Gastrocnemius medialis (tissue), 4 donors: ENCODE measurements at regions not wholly inside any gene's neighbourhood (a gene's known extent, or its start where the extent isn't known, plus 50 kb on each side); places are given as distances from the start of the nearest gene placed in this dataset.

ENCODE experiments used
- ATAC-seq, 2 donors: fragments of 150-250 bp; one replicate each; pipeline ENCODE4 v1.9.1; 2016
- DNase-seq, 2 donors: peaks; one replicate each; pipeline ENCODE4 v3.0.0-alpha.2; 2019
- H3K27ac ChIP-seq, 4 donors: fragments of 200-600 bp; sonication (generic); 1 replicate in 1 of 4; 2 replicates in 3 of 4; pipeline ENCODE4 v1.5.1; 2016 to 2018; ENCODE audit warnings: mild to moderate bottlenecking in 2 of 4, moderate library complexity in 1 of 4
- H3K27me3 ChIP-seq, 3 donors: fragments of 200-600 bp; sonication (generic) in 2 of 3; 1 replicate in 1 of 3; 2 replicates in 2 of 3; pipeline versions ENCODE4 v1.5.1 to v1.6.0; 2016 to 2019; ENCODE audit warnings: mild to moderate bottlenecking in 1 of 3, moderate library complexity in 1 of 3
- H3K36me3 ChIP-seq, 2 donors: fragments of 200-600 bp; sonication (generic) in 1 of 2; one replicate each; pipeline ENCODE4 v1.5.1; 2017 to 2018
- H3K4me1 ChIP-seq, 2 donors: fragments of 200-600 bp; sonication (generic) in 1 of 2; one replicate each; pipeline ENCODE4 v1.5.1; 2016 to 2017; ENCODE audit warnings: mild to moderate bottlenecking in 2 of 2
- H3K4me3 ChIP-seq, 4 donors: fragments of 200-600 bp; sonication (generic) in 3 of 4; 1 replicate in 1 of 4; 2 replicates in 3 of 4; pipeline ENCODE4 v1.5.1; 2016 to 2019; ENCODE audit warnings: mild to moderate bottlenecking in 2 of 4
- H3K9me3 ChIP-seq, 3 donors: fragments of 200-600 bp; sonication (generic) in 2 of 3; 1 replicate in 1 of 3; 2 replicates in 2 of 3; pipeline ENCODE4 v1.5.1; 2016 to 2019
- POLR2A ChIP-seq, 2 donors: fragments of 450-650 bp; IDR thresholded peaks; one replicate each; pipeline ENCODE4 v1.6.1; 2017; ENCODE audit warnings: antibody characterized with exemption in 2 of 2, mild to moderate bottlenecking in 2 of 2, moderate library complexity in 2 of 2
- in situ Hi-C, 4 donors: fragments of 200-750 bp; cut with MboI; loops; one replicate each; pipeline versions ENCODE4 v1.15.0 to v1.8.0; 2017; ENCODE audit warnings: low sequenced_read_pairs in 4 of 4
- intact Hi-C: fragments of 100-400 bp; cut with DNase I; formaldehyde crosslinking; loops from one replicate; pipeline ENCODE4 v1.15.1; 2023; ENCODE audit warnings: low total_unique reads
- TF ChIP-seq, protein P1 (sequence below), 5 experiments: fragments of 450-650 bp in 3 of 5; fragments of 200-600 bp in 2 of 5; sonication (generic) in 2 of 5; IDR thresholded peaks in 4 of 5; conservative IDR thresholded peaks in 1 of 5; 1 replicate in 4 of 5; 2 replicates in 1 of 5; pipeline ENCODE4 v1.5.1; 2016 to 2019; ENCODE audit warnings: antibody characterized with exemption in 5 of 5, mild to moderate bottlenecking in 3 of 5, moderate library complexity in 3 of 5

DNA sequence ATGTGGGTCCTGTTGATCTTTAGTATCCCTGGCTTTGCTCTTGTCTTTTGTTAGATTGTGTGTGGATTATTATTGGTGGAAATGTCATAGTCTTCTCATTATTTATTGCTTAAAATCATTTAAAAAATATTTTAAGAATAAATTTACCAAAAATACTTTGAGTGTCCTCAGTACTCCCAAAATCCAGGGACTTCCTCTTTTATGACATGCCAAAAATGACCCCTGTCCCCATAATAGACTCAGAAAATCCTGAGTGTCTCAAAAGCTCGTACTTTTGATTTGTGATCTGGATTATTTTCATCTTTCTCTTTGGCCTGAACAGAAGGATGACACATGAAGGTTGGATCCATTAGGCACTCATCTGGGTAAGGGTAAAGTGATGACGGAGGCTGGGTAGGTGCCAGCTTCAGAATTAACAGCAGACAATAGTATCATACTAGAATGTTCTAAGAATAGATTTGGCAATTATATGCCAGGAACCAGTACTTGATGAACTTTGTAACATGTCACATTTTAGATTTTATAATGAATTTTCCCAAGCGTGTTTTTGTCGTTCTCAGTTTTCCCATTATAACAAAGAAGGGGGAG, 602.2 kb upstream of the CDH8 start:
- H3K36me3 ChIP-seq = no peaks in the 10 kb centered on the region
- intact Hi-C loops (no loop called here), in situ Hi-C loops (no loop called here)
- H3K4me1 ChIP-seq = no peaks in the 10 kb centered on the region
- DNase-seq = no peak
- TF ChIP-seq POLR2A (IDR thresholded peaks at IDR 0.05) = no peak
- TF ChIP-seq, protein P1, sequence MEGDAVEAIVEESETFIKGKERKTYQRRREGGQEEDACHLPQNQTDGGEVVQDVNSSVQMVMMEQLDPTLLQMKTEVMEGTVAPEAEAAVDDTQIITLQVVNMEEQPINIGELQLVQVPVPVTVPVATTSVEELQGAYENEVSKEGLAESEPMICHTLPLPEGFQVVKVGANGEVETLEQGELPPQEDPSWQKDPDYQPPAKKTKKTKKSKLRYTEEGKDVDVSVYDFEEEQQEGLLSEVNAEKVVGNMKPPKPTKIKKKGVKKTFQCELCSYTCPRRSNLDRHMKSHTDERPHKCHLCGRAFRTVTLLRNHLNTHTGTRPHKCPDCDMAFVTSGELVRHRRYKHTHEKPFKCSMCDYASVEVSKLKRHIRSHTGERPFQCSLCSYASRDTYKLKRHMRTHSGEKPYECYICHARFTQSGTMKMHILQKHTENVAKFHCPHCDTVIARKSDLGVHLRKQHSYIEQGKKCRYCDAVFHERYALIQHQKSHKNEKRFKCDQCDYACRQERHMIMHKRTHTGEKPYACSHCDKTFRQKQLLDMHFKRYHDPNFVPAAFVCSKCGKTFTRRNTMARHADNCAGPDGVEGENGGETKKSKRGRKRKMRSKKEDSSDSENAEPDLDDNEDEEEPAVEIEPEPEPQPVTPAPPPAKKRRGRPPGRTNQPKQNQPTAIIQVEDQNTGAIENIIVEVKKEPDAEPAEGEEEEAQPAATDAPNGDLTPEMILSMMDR (IDR thresholded peaks at IDR 0.05 in 4 of 5, conservative IDR thresholded peaks at IDR 0.05 in 1 of 5) = no peak
- no peak overlapping the region for H3K27ac ChIP-seq
- no peaks in the 10 kb centered on the region for H3K27me3 ChIP-seq
- no peak overlapping the region for H3K4me3 ChIP-seq
- no peak for ATAC-seq
- no peaks in the 10 kb centered on the region for H3K9me3 ChIP-seq

- DNase-seq (no peak), ATAC-seq (no peak)
- in situ Hi-C loops = no loop called here
- Histone ChIP-seq H3K27me3 (no peaks in the 10 kb centered on the region), H3K4me3 (no peak overlapping the region), H3K4me1 (no peaks in the 10 kb centered on the region), H3K36me3 (no peaks in the 10 kb centered on the region), H3K27ac (no peak overlapping the region), H3K9me3 (no peaks in the 10 kb centered on the region)
- TF ChIP-seq POLR2A (IDR thresholded peaks at IDR 0.05) = no peak
- TF ChIP-seq, protein P1 (IDR thresholded peaks at IDR 0.05 in 4 of 5, conservative IDR thresholded peaks at IDR 0.05 in 1 of 5) = no peak
- intact Hi-C loops = no loop called here
Measured at GRCh38 chr16:62625326-62625725, 589.1 kb upstream of the CDH8 start.

DNA sequence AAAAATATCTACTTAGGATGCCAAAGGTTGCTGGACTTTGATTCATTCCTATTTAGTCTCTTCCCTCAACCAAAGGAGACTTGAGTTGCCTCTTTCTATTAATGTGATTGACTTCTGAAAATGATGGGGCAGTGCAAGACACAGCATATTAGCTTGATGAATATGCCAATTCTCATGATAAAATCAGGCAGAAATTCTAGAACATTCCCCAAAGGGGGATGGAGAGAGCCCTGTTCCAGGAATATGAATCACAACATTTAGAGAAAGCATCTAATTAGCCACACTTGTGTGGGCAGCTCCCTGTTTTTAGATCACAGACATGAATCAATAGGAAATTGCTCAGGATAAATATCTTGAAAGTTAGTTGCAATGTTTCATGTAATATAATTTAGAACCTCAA, 584.0 kb upstream of the CDH8 start:
- Histone ChIP-seq H3K27ac (no peak overlapping the region), H3K9me3 (no peaks in the 10 kb centered on the region), H3K4me3 (no peak overlapping the region), H3K36me3 (no peaks in the 10 kb centered on the region), H3K27me3 (no peaks in the 10 kb centered on the region), H3K4me1 (no peaks in the 10 kb centered on the region)
- no peak for ATAC-seq
- no peak for DNase-seq
- in situ Hi-C loops = no loop called here
- intact Hi-C loops = no loop called here
- no peak for TF ChIP-seq POLR2A (IDR thresholded peaks at IDR 0.05)
- TF ChIP-seq, protein P1 (IDR thresholded peaks at IDR 0.05 in 4 of 5, conservative IDR thresholded peaks at IDR 0.05 in 1 of 5) = no peak

GRCh38 chr16:62615526-62615925, 579.3 kb upstream of the CDH8 start:
- no peaks in the 10 kb centered on the region for H3K4me1 ChIP-seq
- H3K27me3 ChIP-seq = no peaks in the 10 kb centered on the region
- H3K36me3 ChIP-seq = no peaks in the 10 kb centered on the region
- TF ChIP-seq, protein P1 (IDR thresholded peaks at IDR 0.05 in 4 of 5, conservative IDR thresholded peaks at IDR 0.05 in 1 of 5) = no peak
- no peak for TF ChIP-seq POLR2A (IDR thresholded peaks at IDR 0.05)
- no peak overlapping the region for H3K4me3 ChIP-seq
- DNase-seq = no peak
- in situ Hi-C loops (no loop called here), intact Hi-C loops (no loop called here)
- no peaks in the 10 kb centered on the region for H3K9me3 ChIP-seq
- ATAC-seq = no peak
- no peak overlapping the region for H3K27ac ChIP-seq

DNA sequence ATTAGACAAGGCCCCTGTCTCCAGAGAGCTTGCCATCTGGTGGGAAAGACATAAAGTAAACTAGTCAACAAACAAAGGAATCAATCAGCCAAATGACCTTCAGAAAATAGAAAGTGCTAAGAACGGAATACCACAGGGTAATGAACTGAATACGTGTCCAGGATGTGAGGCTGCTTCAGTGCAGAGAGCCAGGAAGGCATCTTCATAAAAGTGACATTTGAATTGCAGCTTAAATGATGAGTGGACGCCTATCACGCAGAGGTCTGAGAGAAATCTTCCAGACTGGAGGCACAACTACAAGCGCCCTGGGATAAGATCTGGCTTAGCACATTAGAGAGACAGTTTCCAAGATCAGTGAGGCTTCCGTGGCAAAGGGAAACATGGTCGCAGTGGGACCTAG, 574.1 kb upstream of the CDH8 start:
- TF ChIP-seq POLR2A (IDR thresholded peaks at IDR 0.05) = no peak
- TF ChIP-seq, protein P1 (IDR thresholded peaks at IDR 0.05 in 4 of 5, conservative IDR thresholded peaks at IDR 0.05 in 1 of 5) = no peak

More for the DNA sequence above, 574.1 kb upstream of the CDH8 start:
- no peak for ATAC-seq
- no peak for DNase-seq
- in situ Hi-C loops (no loop called here), intact Hi-C loops (no loop called here)
- no peaks in the 10 kb centered on the region for H3K36me3 ChIP-seq
- no peak overlapping the region for H3K4me3 ChIP-seq
- H3K27me3 ChIP-seq = no peaks in the 10 kb centered on the region
- H3K27ac ChIP-seq = no peak overlapping the region
- no peaks in the 10 kb centered on the region for H3K4me1 ChIP-seq
- H3K9me3 ChIP-seq = no peaks in the 10 kb centered on the region
